Ishikawa (cell line): ENCODE measurements at regions not wholly inside any gene's neighbourhood (a gene's known extent, or its start where the extent isn't known, plus 50 kb on each side); places are given as distances from the start of the nearest gene placed in this dataset.

Experiments
- CEBPB ChIP-seq: IDR thresholded peaks from 2 replicates; pipeline ENCODE4 v1.6.1; 2012
- CREB1 ChIP-seq: IDR thresholded peaks from 2 replicates; pipeline ENCODE4 v1.6.1; 2012; ENCODE audit warnings: low read depth
- EGR1 ChIP-seq: IDR thresholded peaks from 2 replicates; pipeline ENCODE4 v1.6.1; 2012
- EP300 ChIP-seq: IDR thresholded peaks from 2 replicates; pipeline ENCODE4 v1.6.1; 2012; ENCODE audit warnings: borderline replicate concordance
- FOXM1 ChIP-seq: IDR thresholded peaks from 2 replicates; pipeline ENCODE4 v1.6.1; 2012; ENCODE audit warnings: low read depth, borderline replicate concordance
- RAD21 ChIP-seq: IDR thresholded peaks from 2 replicates; pipeline ENCODE4 v1.6.1; 2012; ENCODE audit warnings: low read depth
- REST ChIP-seq: IDR thresholded peaks from 2 replicates; pipeline ENCODE4 v1.6.1; 2012; ENCODE audit warnings: low read depth, mild to moderate bottlenecking
- TAF1 ChIP-seq: IDR thresholded peaks from 2 replicates; pipeline ENCODE4 v1.6.1; 2012; ENCODE audit warnings: low read depth, mild to moderate bottlenecking
- TCF12 ChIP-seq: IDR thresholded peaks from 2 replicates; pipeline ENCODE4 v1.6.1; 2012; ENCODE audit warnings: low read depth
- YY1 ChIP-seq: IDR thresholded peaks from 2 replicates; pipeline ENCODE4 v1.6.1; 2012; ENCODE audit warnings: low read depth

DNA sequence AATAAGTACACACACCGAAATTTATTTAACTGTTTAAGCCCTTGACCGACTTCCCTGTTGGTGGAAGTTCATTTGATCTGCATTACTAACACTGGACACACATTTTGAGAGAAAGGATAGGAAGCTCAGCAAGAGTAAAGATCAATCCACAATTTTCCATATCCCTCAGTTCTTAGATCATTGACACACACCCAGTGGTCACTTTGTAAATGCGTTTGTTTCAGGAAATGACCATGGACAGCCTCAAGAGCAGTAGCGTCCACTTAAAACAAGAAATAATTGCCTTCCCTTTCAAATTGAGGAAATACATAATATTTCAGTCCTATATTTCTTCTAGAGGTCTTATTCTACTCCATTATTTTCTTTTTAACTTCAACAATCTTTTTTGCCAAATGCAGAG lies 511.5 kb upstream of the PTBP2 start:
- no peak for TF ChIP-seq FOXM1
- TF ChIP-seq CREB1 = no peak
- no peak for TF ChIP-seq EP300
- no peak for TF ChIP-seq TAF1
- TF ChIP-seq REST = no peak
- TF ChIP-seq TCF12 = no peak
- no peak for TF ChIP-seq RAD21
- no peak for TF ChIP-seq CEBPB
- no peak for TF ChIP-seq EGR1
- no peak for TF ChIP-seq YY1
